IPS-18c (cell line): ENCODE measurements at regions not wholly inside any gene's neighbourhood (a gene's known extent, or its start where the extent isn't known, plus 50 kb on each side); places are given as distances from the start of the nearest gene placed in this dataset.
A peak's percentile ranks its signal among the peaks of the same experiment; 100 is the strongest.
"Not testable (repeated sequence)": the region's sequence is repeated elsewhere in the genome, so short reads cannot be mapped to it uniquely, and the experiment has no call there.

Source experiments
- H3K4me3 ChIP-seq: 2 replicates; pipeline ENCODE4 v1.7.0; 2013; ENCODE audit warnings: low read depth, mild to moderate bottlenecking, low read length, moderate library complexity; ENCODE audit not compliant: insufficient read depth
- H3K9me3 ChIP-seq: one replicate; pipeline ENCODE4 v1.6.1; 2013; ENCODE audit warnings: mild to moderate bottlenecking, low read length, moderate library complexity; ENCODE audit not compliant: control insufficient read depth, insufficient read depth

DNA sequence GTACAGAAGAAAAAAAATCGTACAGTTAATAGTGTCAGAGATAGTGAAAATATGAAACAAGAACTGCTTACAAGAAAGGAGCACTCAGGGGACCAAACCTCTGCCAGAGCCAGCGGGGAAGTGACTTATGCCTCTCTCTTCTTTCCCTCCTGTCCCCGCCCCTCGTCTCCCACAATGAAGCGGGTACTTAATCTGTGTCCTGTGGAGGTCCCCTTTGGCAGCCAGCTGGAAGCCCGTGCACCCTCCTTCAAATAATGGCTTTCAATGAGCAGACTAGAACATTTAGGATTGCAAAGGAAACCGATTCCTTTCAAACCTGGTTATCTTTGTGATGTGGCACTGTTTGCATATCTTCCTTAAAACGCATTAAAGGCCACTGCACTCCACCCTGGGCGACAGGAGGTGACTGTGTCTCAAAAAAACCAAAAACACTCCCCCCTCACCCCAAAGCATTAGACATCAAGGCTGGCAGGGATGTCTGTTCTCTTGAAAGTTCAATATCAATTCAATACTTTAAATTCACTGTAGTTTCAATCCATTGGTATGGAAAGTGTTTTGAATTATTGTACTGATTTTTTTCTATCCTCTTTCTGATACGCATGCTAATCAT lies 51.7 kb downstream of the PPIAL4C start:
- not testable (repeated sequence) for H3K4me3 ChIP-seq, H3K9me3 ChIP-seq

- peak overlapping the region; percentile 46; the same call in 1 of the 2 replicates for H3K4me3 ChIP-seq
Observed at GRCh38 chr1:149636286-149637122, 52.9 kb downstream of the PPIAL4C start.

GRCh38 chr1:149638481-149638880 lies 54.8 kb downstream of the PPIAL4C start:
- H3K4me3 ChIP-seq, H3K9me3 ChIP-seq: not testable (repeated sequence)

More at GRCh38 chr1:149636286-149637122, 52.9 kb downstream of the PPIAL4C start:
- not testable (repeated sequence) for H3K9me3 ChIP-seq

DNA sequence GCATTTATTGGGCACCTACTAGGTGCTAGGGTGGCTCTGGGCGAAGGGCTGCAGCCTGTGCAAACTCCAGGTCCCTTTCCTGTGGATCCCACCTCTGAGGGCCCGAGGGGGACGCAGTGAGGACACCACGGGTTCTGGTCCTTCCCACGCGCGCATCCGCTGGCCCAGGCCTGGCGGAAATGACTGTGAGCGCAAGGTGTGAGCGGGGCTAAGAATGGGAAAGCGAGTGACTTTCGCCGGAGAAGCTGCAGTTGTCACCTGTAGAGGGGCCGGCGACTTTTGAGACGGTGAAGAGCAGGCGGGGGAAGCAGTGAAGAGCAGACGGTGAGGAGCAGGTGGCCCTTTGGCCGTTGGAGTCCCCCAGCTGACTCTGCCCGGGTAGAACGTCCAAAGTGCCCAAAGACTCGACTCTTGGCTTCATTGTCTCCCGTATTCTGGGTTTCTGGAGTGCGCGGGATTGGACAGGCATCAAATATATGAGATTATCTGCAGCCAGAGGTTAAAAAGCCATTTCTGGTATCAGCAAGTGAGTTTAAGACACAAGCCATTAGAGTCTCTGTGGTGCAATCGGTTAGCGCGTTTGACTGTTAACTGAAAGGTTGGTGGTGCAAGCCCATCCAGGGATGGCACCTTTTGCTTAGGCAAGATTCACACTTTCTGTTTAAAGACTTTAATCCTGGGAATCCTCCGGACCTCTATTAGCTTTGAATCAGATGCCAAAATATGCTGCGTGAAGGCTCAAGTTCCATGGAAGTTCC lies 55.4 kb downstream of the PPIAL4C start:
- not testable (repeated sequence) for H3K4me3 ChIP-seq, H3K9me3 ChIP-seq

DNA sequence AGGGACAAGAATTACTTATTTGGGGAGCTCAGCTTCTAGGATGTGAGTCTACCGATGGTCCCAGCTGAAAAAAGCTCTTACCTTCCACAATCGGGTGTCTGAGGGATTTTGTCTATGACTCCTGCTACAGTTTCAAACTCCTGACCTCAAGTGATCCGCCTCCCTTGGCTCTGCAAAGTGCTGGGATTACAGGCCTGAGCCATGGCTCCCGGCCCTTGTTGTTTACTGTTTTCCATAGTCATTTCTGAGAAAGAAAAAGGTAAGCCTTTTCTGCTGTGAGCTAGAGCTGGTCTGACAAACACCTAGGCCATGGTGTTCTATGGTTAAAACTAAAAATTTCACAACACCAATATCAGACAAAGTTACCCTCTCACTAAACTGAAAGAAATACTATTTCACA lies 57.5 kb downstream of the PPIAL4C start:
- H3K4me3 ChIP-seq, H3K9me3 ChIP-seq: not testable (repeated sequence)

GRCh38 chr1:149644818-149645217 lies 61.2 kb downstream of the PPIAL4C start:
- not testable (repeated sequence) for H3K9me3 ChIP-seq, H3K4me3 ChIP-seq

DNA sequence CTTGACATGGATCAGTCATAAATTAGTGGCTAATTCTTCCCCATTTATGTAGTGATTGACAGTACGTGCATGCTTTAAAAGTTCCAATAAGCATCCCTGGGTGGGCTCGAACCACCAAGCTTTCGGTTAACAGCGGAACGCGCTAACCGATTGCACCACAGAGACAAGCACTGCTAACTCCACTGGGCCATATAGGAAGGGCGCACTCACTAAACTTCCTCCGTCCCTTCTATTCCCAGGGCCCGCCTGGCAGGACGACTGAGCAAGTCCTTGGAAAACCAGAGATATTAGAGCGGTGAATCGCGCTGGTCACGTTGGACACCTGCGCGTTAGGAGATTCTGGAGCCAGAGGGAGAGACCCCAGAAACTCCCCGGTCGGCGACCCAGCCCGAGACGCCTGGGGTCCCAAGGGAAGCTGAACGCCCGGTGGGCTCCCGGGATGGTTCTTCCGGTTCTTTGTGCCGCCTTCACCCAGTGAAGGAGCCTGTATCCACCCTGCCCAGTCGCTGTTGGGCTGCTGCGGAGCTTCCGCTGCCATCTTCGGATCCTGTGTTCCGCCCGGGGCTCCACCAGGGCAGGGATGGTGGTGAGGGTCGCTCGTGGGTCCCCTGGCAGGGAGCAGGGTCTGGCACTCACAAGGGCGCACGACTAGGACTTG lies 62.8 kb downstream of the PPIAL4C start:
- H3K9me3 ChIP-seq: not testable (repeated sequence)
- H3K4me3 ChIP-seq: peak overlapping the region; percentile 46

- H3K4me3 ChIP-seq: peak overlapping the region; percentile 46
- H3K9me3 ChIP-seq: not testable (repeated sequence)
Observed at GRCh38 chr1:149647018-149647373, 63.3 kb downstream of the PPIAL4C start.

- H3K9me3 ChIP-seq, H3K4me3 ChIP-seq: not testable (repeated sequence)
Observed at GRCh38 chr1:149657750-149658149, 74.1 kb downstream of the PPIAL4C start.

GRCh38 chr1:149658175-149658574 lies 74.5 kb downstream of the PPIAL4C start:
- not testable (repeated sequence) for H3K4me3 ChIP-seq, H3K9me3 ChIP-seq

GRCh38 chr1:149664624-149665023 lies 81.0 kb downstream of the PPIAL4C start:
- not testable (repeated sequence) for H3K4me3 ChIP-seq, H3K9me3 ChIP-seq

DNA sequence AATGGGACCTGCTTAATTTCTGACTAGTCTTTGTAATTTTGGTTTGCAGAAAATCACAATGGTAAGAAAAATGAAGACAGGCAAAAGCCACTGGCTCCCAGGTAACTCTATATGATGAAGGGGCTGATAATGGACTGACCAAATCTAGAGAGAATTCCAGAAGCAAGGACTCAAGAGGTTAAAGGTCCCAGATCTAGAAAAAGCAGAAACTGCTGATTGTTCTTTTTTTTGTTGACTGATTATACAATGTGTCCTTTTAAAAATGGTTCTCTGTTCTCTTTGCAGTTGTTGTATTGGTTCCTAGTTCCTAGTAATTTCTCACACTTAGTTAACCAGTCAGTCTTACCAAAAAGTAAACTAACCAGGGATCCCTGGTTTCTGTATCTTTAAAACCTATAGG lies 81.4 kb downstream of the PPIAL4C start:
- H3K9me3 ChIP-seq, H3K4me3 ChIP-seq: not testable (repeated sequence)

- H3K9me3 ChIP-seq, H3K4me3 ChIP-seq: not testable (repeated sequence)
Observed at GRCh38 chr1:149665528-149665927, 81.9 kb downstream of the PPIAL4C start.

DNA sequence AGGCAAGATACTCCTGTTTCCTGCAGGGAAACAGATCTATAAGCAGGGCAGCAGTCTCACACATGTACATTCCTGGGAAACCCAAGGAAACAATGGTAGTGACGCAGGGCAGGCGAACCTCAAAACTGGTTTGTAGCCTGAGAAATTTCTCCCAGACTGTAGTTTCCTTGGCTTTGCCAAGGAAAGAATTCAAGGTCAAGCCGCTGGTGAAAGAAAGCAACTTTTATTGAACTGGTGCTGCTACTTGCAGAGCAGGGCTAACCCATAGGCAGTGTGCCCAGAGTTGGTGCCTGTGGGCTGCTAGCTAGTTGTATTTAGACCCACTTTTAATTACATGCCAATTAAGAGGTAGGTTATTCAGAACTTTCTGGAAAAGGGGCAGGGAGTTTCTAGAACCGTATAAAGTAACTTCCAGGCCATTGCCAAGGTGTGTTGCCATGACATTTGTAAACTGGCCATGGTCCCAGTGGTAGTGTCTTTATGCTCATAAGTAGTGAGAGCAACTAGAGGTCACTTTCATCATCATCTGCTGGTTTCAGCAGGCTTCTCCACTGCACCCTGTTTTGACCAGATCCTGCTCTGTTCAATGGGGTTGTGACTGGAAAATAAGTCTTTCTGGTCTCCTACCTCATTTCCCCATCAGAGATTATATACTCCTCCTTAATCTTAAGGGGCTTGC lies 89.7 kb downstream of the PPIAL4C start:
- not testable (repeated sequence) for H3K4me3 ChIP-seq, H3K9me3 ChIP-seq

DNA sequence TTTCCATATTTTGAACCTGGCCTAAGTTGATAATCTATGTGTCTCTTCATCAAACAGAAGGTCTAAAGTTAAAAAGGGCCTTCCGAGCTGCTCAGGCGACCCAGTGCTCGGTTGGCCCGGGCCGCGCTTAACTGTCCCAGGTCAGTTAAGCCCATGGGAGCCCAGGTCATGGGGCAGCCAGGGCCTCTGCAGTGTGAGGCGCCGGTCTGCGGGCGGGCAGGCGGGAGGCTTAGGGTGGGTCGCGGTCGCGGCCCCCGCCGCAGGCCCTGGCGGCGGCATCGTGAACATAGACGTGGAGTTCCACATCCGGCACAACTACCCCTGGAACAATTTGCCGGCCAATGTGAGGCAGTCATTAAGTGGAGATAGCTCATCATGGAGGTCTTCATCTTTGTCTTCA lies 91.3 kb downstream of the PPIAL4C start:
- H3K4me3 ChIP-seq, H3K9me3 ChIP-seq: not testable (repeated sequence)

- H3K9me3 ChIP-seq, H3K4me3 ChIP-seq: not testable (repeated sequence)
Observed at GRCh38 chr1:149677359-149677758, 93.7 kb downstream of the PPIAL4C start.

DNA sequence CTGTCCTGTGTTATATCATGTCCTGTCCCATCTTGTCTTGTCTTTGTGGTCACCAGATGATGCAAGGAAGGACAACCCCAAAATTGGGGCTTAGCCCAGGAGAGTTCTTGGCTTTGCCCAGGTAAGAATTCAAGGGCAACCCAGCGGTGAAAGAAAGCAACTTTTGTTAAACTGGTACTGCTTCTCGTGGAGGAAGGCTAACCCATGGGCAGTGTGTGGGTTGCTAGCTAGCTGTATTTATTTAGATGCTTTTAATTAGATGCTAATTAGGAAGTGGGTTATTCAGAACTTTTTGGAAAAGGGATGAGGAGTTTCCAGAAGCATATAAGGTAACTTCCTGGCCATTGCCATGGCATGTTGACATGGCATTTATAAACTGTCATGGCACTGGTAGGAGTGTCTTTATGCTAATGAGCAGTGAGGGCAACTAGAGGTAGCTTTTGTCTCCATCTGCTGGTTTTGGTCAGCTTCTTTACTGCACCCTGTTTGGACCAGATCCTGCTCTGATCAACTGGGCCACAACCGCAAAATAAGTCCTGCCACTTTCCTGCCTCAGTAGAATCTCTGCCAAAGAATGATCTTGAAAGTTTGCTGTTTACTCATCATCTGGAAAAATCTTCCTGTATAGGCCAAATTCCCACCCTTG lies 95.8 kb upstream of the FCGR1A start:
- not testable (repeated sequence) for H3K4me3 ChIP-seq, H3K9me3 ChIP-seq
